Astrocyte (in vitro differentiated cells and primary cell): ENCODE measurements at regions not wholly inside any gene's neighbourhood (a gene's known extent, or its start where the extent isn't known, plus 50 kb on each side); places are given as distances from the start of the nearest gene placed in this dataset.
A peak's percentile ranks its signal among the peaks of the same experiment; 100 is the strongest.
"Not testable (repeated sequence)": the region's sequence is repeated elsewhere in the genome, so short reads cannot be mapped to it uniquely, and the experiment has no call there.

Source experiments
- DNase-seq: peaks from one replicate; pipeline ENCODE4 v3.0.0-alpha.2; 2010; ENCODE audit warnings: low read depth
- FAIRE-seq: peaks from 2 replicates; lab custom pipeline; 2011; peaks lifted over from hg19 to GRCh38; lab: Jason Lieb, UNC
- H2AFZ ChIP-seq: 2 replicates; pipeline ENCODE4 v1.6.0; 2012; ENCODE audit warnings: low read depth, low read length, inconsistent platforms
- H3K27ac ChIP-seq: 2 replicates; pipeline ENCODE4 v1.5.1; 2011; ENCODE audit warnings: low read depth, low read length, inconsistent platforms
- H3K27me3 ChIP-seq: 2 replicates; pipeline ENCODE4 v1.6.0; 2011; ENCODE audit warnings: low read length, inconsistent platforms; ENCODE audit not compliant: insufficient read depth
- H3K36me3 ChIP-seq: 2 replicates; pipeline ENCODE4 v1.5.1; 2011; ENCODE audit warnings: low read length, inconsistent platforms; ENCODE audit not compliant: insufficient read depth
- H3K4me1 ChIP-seq: 2 replicates; pipeline ENCODE4 v1.5.1; 2011; ENCODE audit warnings: low read length, inconsistent platforms; ENCODE audit not compliant: insufficient read depth
- H3K4me2 ChIP-seq: 2 replicates; pipeline ENCODE4 v1.6.0; 2012; ENCODE audit warnings: low read length, inconsistent platforms
- H3K4me3 ChIP-seq: 2 replicates; pipeline ENCODE4 v1.5.1; 2011; ENCODE audit warnings: low read depth, mild to moderate bottlenecking, low read length, inconsistent platforms; ENCODE audit not compliant: insufficient read depth
- H3K79me2 ChIP-seq: 2 replicates; pipeline ENCODE4 v1.6.0; 2012; ENCODE audit warnings: mild to moderate bottlenecking, low read length, inconsistent platforms; ENCODE audit not compliant: insufficient read depth
- H3K9ac ChIP-seq: 2 replicates; pipeline ENCODE4 v1.6.0; 2012; ENCODE audit warnings: mild to moderate bottlenecking, low read length, inconsistent platforms
- H3K9me3 ChIP-seq: 2 replicates; pipeline ENCODE4 v1.5.1; 2012; ENCODE audit warnings: low read depth, mild to moderate bottlenecking, low read length, inconsistent platforms; ENCODE audit not compliant: insufficient read depth
- H4K20me1 ChIP-seq: 2 replicates; pipeline ENCODE4 v1.6.0; 2012; ENCODE audit warnings: low read length, inconsistent platforms; ENCODE audit not compliant: insufficient read depth
- H3K27ac Mint-ChIP-seq: one replicate; pipeline ENCODE4 v1.8.0; 2021; ENCODE audit warnings: mild to moderate bottlenecking, mixed read lengths; ENCODE audit not compliant: unreplicated experiment
- H3K27me3 Mint-ChIP-seq: one replicate; pipeline ENCODE4 v1.8.0; 2021; ENCODE audit warnings: low read depth, mixed read lengths; ENCODE audit not compliant: unreplicated experiment
- H3K36me3 Mint-ChIP-seq: one replicate; pipeline ENCODE4 v1.8.0; 2021; ENCODE audit warnings: low read depth, mixed read lengths; ENCODE audit not compliant: unreplicated experiment
- H3K4me1 Mint-ChIP-seq: one replicate; pipeline ENCODE4 v1.8.0; 2021; ENCODE audit warnings: low read depth, mixed read lengths; ENCODE audit not compliant: unreplicated experiment
- H3K4me3 Mint-ChIP-seq: one replicate; pipeline ENCODE4 v1.8.0; 2021; ENCODE audit warnings: mild to moderate bottlenecking, moderate library complexity, mixed read lengths; ENCODE audit not compliant: unreplicated experiment
- H3K9me3 Mint-ChIP-seq: one replicate; pipeline ENCODE4 v1.8.0; 2021; ENCODE audit warnings: mild to moderate bottlenecking, mixed read lengths; ENCODE audit not compliant: unreplicated experiment
- CTCF ChIP-seq: IDR thresholded peaks from 2 replicates; pipeline ENCODE4 v1.5.1; 2011; ENCODE audit warnings: low read depth, mild to moderate bottlenecking, inconsistent platforms, low read length, moderate library complexity; ENCODE audit not compliant: insufficient read depth
- EZH2 ChIP-seq: IDR thresholded peaks from 2 replicates; pipeline ENCODE4 v1.6.1; 2012; ENCODE audit warnings: mild to moderate bottlenecking, low read length, inconsistent platforms; ENCODE audit not compliant: insufficient read depth

- peak overlapping the region; percentile 1 for H3K4me2 ChIP-seq
- H2AFZ ChIP-seq = no peak overlapping the region
- peak; percentile 89 for DNase-seq
Observed at GRCh38 chr3:177633671-177634207, 436.5 kb upstream of the TBL1XR1 start.

GRCh38 chr3:177635601-177636106, 438.4 kb upstream of the TBL1XR1 start:
- FAIRE-seq = not testable (repeated sequence)

More at GRCh38 chr3:177633671-177634207, 436.5 kb upstream of the TBL1XR1 start:
- H3K4me1 ChIP-seq = peaks cover 6% of the 10 kb centered on the region
- peaks cover 11% of the 10 kb centered on the region for H3K4me1 Mint-ChIP-seq
- no peaks in the 10 kb centered on the region for H4K20me1 ChIP-seq
- peak overlapping the region; percentile 5 for H3K27ac Mint-ChIP-seq
- H3K9me3 ChIP-seq = no peaks in the 10 kb centered on the region
- no peaks in the 10 kb centered on the region for H3K36me3 ChIP-seq
- FAIRE-seq = no peak
- no peaks in the 10 kb centered on the region for H3K27me3 ChIP-seq
- no peak for TF ChIP-seq CTCF
- TF ChIP-seq EZH2 = no peak
- H3K4me3 ChIP-seq = no peak overlapping the region
- no peak overlapping the region for H3K4me3 Mint-ChIP-seq
- H3K79me2 ChIP-seq = no peaks in the 10 kb centered on the region
- H3K27me3 Mint-ChIP-seq = no peaks in the 10 kb centered on the region
- H3K36me3 Mint-ChIP-seq = no peaks in the 10 kb centered on the region
- H3K27ac ChIP-seq = no peak overlapping the region
- H3K9me3 Mint-ChIP-seq = peaks cover 3% of the 10 kb centered on the region
- H3K9ac ChIP-seq = no peak overlapping the region

DNA sequence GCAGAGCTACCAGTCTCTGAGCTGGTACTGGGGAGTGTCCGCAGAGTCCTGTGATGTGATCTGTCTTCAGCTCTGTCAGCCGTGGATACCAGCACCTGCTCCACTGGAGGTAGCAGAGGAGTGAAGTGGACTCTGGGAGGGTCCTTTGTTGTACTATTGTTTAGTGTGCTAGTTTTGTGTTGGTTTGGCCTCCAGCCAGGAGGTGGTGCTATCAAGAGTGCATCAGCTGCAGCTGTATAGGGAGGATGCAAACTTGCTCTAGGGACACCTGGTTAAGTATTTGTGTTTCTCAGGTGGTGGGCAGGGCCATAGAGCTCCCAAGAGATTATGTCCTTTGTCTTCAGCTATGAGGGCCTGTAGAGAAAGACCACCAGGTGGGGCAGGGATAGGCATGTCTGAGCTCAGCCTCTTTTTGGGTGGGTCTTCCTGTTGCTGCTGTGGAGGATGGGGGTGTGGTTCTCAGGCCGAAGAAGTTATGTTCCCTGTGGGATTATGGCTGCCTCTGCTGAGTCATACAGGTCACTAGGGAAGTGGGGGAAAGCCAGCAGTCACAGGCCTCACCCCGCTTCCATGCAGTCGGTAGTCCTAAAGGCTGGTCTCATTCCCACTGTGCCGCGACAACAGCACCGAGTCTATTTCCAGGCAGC, 443.2 kb upstream of the TBL1XR1 start:
- Mint-ChIP-seq H3K27ac (no peak overlapping the region), H3K9me3 (peaks cover 2% of the 10 kb centered on the region)
- no peak for FAIRE-seq

More at GRCh38 chr3:177635601-177636106, 438.4 kb upstream of the TBL1XR1 start:
- not testable (repeated sequence) for H3K4me3 ChIP-seq, H3K27ac ChIP-seq, H3K9ac ChIP-seq, DNase-seq, H3K27me3 Mint-ChIP-seq, H3K4me3 Mint-ChIP-seq, H3K27me3 ChIP-seq, H3K4me2 ChIP-seq, H3K9me3 ChIP-seq, H3K4me1 ChIP-seq, H3K79me2 ChIP-seq, H3K36me3 Mint-ChIP-seq, H3K9me3 Mint-ChIP-seq, H3K4me1 Mint-ChIP-seq, H3K27ac Mint-ChIP-seq, H3K36me3 ChIP-seq, H4K20me1 ChIP-seq, H2AFZ ChIP-seq

More for the DNA sequence above, 443.2 kb upstream of the TBL1XR1 start:
- Mint-ChIP-seq H3K27me3 (no peaks in the 10 kb centered on the region), H3K36me3 (no peaks in the 10 kb centered on the region), H3K4me3 (no peak overlapping the region), H3K4me1 (peaks cover 2% of the 10 kb centered on the region)
- Histone ChIP-seq H3K27ac (no peak overlapping the region), H2AFZ (peak overlapping the region; percentile 45), H3K27me3 (no peaks in the 10 kb centered on the region), H3K4me3 (no peak overlapping the region), H3K9ac (no peak overlapping the region), H3K36me3 (no peaks in the 10 kb centered on the region), H3K79me2 (no peaks in the 10 kb centered on the region), H3K4me1 (no peaks in the 10 kb centered on the region), H4K20me1 (no peaks in the 10 kb centered on the region), H3K9me3 (no peaks in the 10 kb centered on the region), H3K4me2 (no peak overlapping the region)
- DNase-seq = no peak
- no peak for TF ChIP-seq EZH2
- TF ChIP-seq CTCF = no peak
